Right lung (tissue), 2 donors: ENCODE measurements at regions not wholly inside any gene's neighbourhood (a gene's known extent, or its start where the extent isn't known, plus 50 kb on each side); places are given as distances from the start of the nearest gene placed in this dataset.
"Not testable (repeated sequence)": the region's sequence is repeated elsewhere in the genome, so short reads cannot be mapped to it uniquely, and the experiment has no call there.

Experiments used
- DNase-seq, 2 donors: peaks; one replicate each; pipeline ENCODE4 v3.0.0-alpha.2; 2013

GRCh38 chr7:9071160-9071762, 637.9 kb downstream of the NXPH1 start:
- no peak for DNase-seq

GRCh38 chr7:9075774-9076173, 642.4 kb downstream of the NXPH1 start:
- not testable (repeated sequence) for DNase-seq

- no peak for DNase-seq
These were observed 648.8 kb downstream of the NXPH1 start for GRCh38 chr7:9082203-9082602.

GRCh38 chr7:9083837-9084236, 650.4 kb downstream of the NXPH1 start:
- DNase-seq: no peak

- DNase-seq: no peak
These were observed 657.9 kb downstream of the NXPH1 start for GRCh38 chr7:9091282-9091681.

GRCh38 chr7:9097565-9098060, 664.2 kb downstream of the NXPH1 start:
- no peak for DNase-seq

GRCh38 chr7:9100289-9100688, 666.9 kb downstream of the NXPH1 start:
- DNase-seq: no peak

- DNase-seq: no peak
These were observed 669.4 kb downstream of the NXPH1 start for GRCh38 chr7:9102846-9103245.

GRCh38 chr7:9106747-9107146, 673.3 kb downstream of the NXPH1 start:
- DNase-seq: no peak

- DNase-seq: no peak
These were observed 686.9 kb downstream of the NXPH1 start for GRCh38 chr7:9120331-9120730.

- DNase-seq: no peak
These were observed 690.9 kb downstream of the NXPH1 start for GRCh38 chr7:9124320-9124719.

- DNase-seq: no peak
These were observed 691.8 kb downstream of the NXPH1 start for GRCh38 chr7:9125246-9125645.

- DNase-seq: no peak
These were observed 694.5 kb downstream of the NXPH1 start for GRCh38 chr7:9127901-9128300.

- DNase-seq: no peak
These were observed 715.3 kb downstream of the NXPH1 start for GRCh38 chr7:9148687-9149086.

GRCh38 chr7:9149499-9150082, 716.2 kb downstream of the NXPH1 start:
- no peak for DNase-seq

GRCh38 chr7:9163691-9164090, 730.3 kb downstream of the NXPH1 start:
- DNase-seq: not testable (repeated sequence)

- no peak for DNase-seq
These were observed 742.5 kb downstream of the NXPH1 start for GRCh38 chr7:9175871-9176270.

- no peak for DNase-seq
These were observed 747.9 kb downstream of the NXPH1 start for GRCh38 chr7:9181356-9181755.

- DNase-seq: no peak
These were observed 753.3 kb downstream of the NXPH1 start for GRCh38 chr7:9186730-9187129.

- DNase-seq: no peak
These were observed 756.3 kb downstream of the NXPH1 start for GRCh38 chr7:9189703-9190102.

- DNase-seq: no peak
These were observed 759.6 kb downstream of the NXPH1 start for GRCh38 chr7:9192969-9193368.

- DNase-seq: no peak
These were observed 767.2 kb downstream of the NXPH1 start for GRCh38 chr7:9200626-9201025.

GRCh38 chr7:9201928-9202327, 768.5 kb downstream of the NXPH1 start:
- DNase-seq: no peak

- DNase-seq: no peak
These were observed 771.2 kb downstream of the NXPH1 start for GRCh38 chr7:9204571-9204970.
